ENCODE measurements at regions not wholly inside any gene's neighbourhood (a gene's known extent, or its start where the extent isn't known, plus 50 kb on each side); places are given as distances from the start of the nearest gene placed in this dataset.
"Not testable (repeated sequence)": the region's sequence is repeated elsewhere in the genome, so short reads cannot be mapped to it uniquely, and the experiment has no call there.

- not testable (repeated sequence) for DNase-seq
Measured at GRCh38 chr4:160746585-160746984, 1417.2 kb downstream of the FSTL5 start.

- DNase-seq: no peak
Measured at GRCh38 chr4:160772668-160773067, 1391.1 kb downstream of the FSTL5 start.

- no peak for DNase-seq
Measured at GRCh38 chr4:160795216-160795615, 1368.6 kb downstream of the FSTL5 start.

GRCh38 chr4:160808174-160808573, 1355.6 kb downstream of the FSTL5 start:
- DNase-seq: no peak

GRCh38 chr4:160809576-160809975, 1354.2 kb downstream of the FSTL5 start:
- no peak for DNase-seq

GRCh38 chr4:160810424-160810823, 1353.4 kb downstream of the FSTL5 start:
- no peak for DNase-seq

GRCh38 chr4:160810941-160811340, 1352.9 kb downstream of the FSTL5 start:
- DNase-seq: no peak

- no peak for DNase-seq
Measured at GRCh38 chr4:160811956-160812355, 1351.8 kb downstream of the FSTL5 start.

GRCh38 chr4:160814726-160815125, 1349.1 kb downstream of the FSTL5 start:
- DNase-seq: no peak

GRCh38 chr4:160818571-160818970, 1345.2 kb downstream of the FSTL5 start:
- DNase-seq: no peak

GRCh38 chr4:160819791-160820190, 1344.0 kb downstream of the FSTL5 start:
- no peak for DNase-seq

GRCh38 chr4:160824481-160824880, 1339.3 kb downstream of the FSTL5 start:
- DNase-seq: no peak

- DNase-seq: no peak
Measured at GRCh38 chr4:160825644-160826338, 1338.0 kb downstream of the FSTL5 start.

- no peak for DNase-seq
Measured at GRCh38 chr4:160826339-160826679, 1337.5 kb downstream of the FSTL5 start.

GRCh38 chr4:160831165-160831922, 1332.5 kb downstream of the FSTL5 start:
- DNase-seq: no peak

GRCh38 chr4:160835789-160836188, 1328.0 kb downstream of the FSTL5 start:
- DNase-seq: no peak

GRCh38 chr4:160836431-160836830, 1327.4 kb downstream of the FSTL5 start:
- no peak for DNase-seq

GRCh38 chr4:160846121-160846520, 1317.7 kb downstream of the FSTL5 start:
- no peak for DNase-seq

- no peak for DNase-seq
Measured at GRCh38 chr4:160847228-160847627, 1316.6 kb downstream of the FSTL5 start.

GRCh38 chr4:160848489-160848888, 1315.3 kb downstream of the FSTL5 start:
- no peak for DNase-seq

GRCh38 chr4:160848901-160849760, 1314.7 kb downstream of the FSTL5 start:
- no peak for DNase-seq

- no peak for DNase-seq
Measured at GRCh38 chr4:160864253-160864652, 1299.5 kb downstream of the FSTL5 start.

GRCh38 chr4:160869899-160870298, 1293.9 kb downstream of the FSTL5 start:
- no peak for DNase-seq

GRCh38 chr4:160872491-160872890, 1291.3 kb downstream of the FSTL5 start:
- DNase-seq: no peak

All from suppressor macrophage treated with lipopolysaccharide for 4 hours (primary cell).